GM12872 (cell line): ENCODE measurements at regions not wholly inside any gene's neighbourhood (a gene's known extent, or its start where the extent isn't known, plus 50 kb on each side); places are given as distances from the start of the nearest gene placed in this dataset.

ENCODE experiments used
- TF ChIP-seq, protein P1 (sequence below): IDR thresholded peaks from 3 replicates; pipeline ENCODE4 v1.5.1; 2011; ENCODE audit warnings: low read depth, mild to moderate bottlenecking, low read length, moderate library complexity; ENCODE audit not compliant: insufficient read depth

DNA sequence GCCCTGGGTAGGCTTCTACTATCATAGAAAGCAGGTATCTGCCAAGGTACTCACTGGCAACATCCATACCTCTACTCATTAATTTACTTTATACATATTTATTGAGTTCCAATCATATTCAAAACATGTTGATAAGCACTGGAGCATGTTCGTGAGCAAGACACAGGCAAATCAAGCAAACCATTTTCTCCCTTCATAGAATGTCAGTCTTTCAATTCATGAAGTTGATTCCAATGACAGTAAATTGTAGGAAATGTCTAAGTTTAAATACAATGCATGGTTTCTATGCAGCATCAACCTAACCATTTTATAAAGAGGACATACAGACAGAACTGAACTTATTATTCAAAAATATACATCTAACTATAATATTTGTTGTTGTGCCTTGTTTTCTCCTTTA, 978.6 kb downstream of the CDH8 start:
- TF ChIP-seq, protein P1, sequence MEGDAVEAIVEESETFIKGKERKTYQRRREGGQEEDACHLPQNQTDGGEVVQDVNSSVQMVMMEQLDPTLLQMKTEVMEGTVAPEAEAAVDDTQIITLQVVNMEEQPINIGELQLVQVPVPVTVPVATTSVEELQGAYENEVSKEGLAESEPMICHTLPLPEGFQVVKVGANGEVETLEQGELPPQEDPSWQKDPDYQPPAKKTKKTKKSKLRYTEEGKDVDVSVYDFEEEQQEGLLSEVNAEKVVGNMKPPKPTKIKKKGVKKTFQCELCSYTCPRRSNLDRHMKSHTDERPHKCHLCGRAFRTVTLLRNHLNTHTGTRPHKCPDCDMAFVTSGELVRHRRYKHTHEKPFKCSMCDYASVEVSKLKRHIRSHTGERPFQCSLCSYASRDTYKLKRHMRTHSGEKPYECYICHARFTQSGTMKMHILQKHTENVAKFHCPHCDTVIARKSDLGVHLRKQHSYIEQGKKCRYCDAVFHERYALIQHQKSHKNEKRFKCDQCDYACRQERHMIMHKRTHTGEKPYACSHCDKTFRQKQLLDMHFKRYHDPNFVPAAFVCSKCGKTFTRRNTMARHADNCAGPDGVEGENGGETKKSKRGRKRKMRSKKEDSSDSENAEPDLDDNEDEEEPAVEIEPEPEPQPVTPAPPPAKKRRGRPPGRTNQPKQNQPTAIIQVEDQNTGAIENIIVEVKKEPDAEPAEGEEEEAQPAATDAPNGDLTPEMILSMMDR = no peak

DNA sequence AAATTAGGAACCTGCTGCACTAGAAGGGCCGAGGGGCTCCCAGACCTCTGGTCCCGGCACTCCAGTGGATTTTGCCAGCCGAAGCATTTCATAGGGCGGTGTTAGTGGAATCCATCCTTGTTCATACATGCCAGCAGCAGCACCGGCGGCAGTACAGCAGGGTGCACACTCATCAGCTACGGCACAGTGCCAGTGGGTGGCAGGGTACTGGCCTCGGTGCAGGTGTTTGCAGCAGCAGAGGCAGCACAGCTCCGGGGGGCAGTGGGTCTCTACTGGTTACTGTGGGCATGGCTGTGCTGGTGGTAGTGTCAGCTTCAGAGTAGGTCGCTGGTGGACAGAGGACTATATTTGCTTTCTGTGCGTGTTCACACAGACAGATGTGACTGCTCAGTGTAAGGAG, 985.7 kb downstream of the CDH8 start:
- TF ChIP-seq, protein P1 = no peak

DNA sequence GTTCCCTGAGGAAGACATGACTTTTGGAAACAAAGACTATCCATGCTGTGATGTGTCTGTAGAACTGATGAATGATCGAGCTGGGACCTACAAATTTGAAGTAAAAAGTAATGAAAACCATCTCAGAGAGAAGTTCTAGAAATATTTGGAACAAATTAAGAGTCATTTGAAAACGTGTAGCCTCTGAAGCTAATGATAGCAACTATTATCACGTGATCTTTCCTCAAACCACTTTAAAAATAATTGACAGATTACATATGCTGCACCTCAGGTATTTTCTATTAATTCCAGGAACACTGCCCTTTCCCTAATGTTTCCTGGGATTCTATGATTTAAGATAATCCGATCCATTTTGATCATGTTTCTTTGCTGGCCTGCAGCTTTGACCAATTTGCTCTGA, 990.3 kb downstream of the CDH8 start:
- TF ChIP-seq, protein P1 = no peak

DNA sequence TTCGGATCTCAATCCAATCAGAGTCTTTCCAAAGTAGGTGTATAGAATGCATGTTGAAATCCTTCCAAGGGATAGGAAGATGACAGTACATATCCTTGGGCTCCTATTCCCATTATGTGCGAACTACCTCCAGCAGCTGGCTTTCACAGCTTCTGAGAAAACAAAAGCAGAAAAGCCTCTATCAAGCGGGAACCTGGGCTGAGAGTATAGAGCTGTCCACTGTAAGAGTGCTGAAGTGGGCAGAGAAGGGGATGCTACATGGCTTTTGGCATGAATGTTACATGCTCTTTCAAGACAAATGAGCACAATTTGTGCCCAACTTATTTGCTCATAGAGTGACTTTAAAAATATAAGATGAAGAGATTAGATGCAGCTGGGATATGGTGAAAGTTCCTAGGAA, 993.5 kb downstream of the CDH8 start:
- TF ChIP-seq, protein P1 = no peak

DNA sequence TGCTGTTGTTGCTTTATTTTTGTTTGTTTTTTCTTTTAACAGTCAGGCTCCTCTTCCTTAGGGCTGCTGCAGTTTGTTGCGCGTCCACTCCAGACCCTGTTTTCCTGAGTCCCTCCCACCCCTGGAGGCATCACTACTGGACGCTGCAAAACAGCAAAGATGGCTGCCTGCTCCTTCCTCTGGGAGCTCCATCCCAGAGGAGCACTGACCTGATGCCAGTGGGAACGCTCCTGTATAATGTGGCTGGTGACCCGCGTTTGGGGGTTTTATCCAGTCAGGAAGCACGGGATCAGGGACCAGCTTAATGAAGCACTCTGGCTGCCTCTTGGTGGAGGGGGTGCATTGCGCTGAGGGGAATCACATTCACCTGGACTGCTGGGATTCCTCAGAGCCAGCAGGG, 1005.6 kb downstream of the CDH8 start:
- TF ChIP-seq, protein P1 = no peak

DNA sequence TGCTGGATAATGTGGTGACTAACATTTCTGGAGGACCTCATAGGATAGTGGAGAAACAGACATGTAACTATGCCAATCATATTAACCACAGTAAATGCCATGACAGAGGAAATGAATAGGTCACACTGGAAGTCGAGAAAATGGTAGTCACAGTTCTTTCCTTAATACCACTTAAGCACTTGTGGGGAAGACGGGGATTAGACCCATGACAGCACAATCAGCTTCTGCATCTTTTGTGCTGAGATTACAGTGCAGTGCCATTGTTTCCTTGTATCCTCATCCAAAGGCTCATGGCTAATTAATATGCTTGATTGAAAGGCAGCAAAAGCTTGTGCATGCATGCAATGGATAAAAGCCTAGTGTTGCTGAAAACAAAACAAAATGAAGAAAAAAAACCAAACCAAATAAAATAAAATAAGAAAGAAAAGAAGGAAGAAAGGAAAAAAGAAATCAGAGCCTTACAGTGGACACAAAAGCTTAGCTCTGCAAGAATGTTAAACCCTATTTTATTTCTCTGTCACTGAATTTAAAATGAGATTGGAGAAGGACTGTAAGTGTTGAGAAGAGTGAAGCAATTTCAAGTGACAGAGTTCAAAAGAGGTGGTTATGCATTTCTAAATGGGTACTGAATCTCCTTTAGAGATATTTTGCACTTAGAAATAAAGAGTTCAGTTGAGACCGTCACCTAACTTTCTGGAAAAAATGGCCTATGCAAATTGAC, 1011.9 kb downstream of the CDH8 start:
- TF ChIP-seq, protein P1 = no peak

DNA sequence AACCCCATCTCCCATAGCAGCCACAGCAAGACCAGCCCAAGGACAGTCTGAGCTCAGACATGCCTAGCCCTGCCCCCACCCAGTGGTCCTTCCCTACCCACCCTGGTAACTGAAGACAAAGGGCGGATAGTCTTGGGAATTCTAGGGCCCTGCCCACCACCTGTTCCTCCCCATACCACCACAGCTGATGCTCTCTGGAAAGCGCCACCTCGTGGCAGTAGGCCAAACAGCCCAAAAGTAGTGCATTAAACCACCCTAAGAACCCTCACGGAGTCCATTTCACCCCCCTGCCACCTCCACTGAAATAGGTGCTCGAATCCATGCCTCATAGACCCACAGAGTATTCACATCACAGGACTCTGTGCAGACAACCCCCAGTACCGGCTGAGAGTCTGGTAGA, 1021.4 kb downstream of the CDH8 start:
- TF ChIP-seq, protein P1 = 0 out of 3 replicates have a peak, but pooled peaks have one; percentile 13

DNA sequence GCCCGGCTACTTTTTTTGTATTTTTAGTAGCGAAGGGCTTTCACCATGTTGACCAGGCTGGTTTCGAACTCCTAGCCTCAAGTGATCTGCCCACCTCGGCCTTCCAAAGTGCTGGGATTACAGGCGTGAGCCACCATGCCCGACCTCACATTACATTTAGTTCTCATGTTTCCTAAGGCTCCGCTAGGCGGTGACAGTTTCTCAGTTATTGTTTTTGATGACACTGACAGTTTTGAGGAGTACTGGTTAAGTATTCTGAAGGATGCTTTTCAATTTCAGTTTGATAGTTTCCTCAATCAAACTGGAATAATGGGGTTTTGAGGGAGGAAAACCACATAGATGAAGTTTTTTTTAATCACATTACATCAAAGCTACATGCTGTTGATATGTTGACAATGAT, 1028.5 kb downstream of the CDH8 start:
- TF ChIP-seq, protein P1 = no peak
